ENCODE measurements at regions not wholly inside any gene's neighbourhood (a gene's known extent, or its start where the extent isn't known, plus 50 kb on each side); places are given as distances from the start of the nearest gene placed in this dataset.

DNA sequence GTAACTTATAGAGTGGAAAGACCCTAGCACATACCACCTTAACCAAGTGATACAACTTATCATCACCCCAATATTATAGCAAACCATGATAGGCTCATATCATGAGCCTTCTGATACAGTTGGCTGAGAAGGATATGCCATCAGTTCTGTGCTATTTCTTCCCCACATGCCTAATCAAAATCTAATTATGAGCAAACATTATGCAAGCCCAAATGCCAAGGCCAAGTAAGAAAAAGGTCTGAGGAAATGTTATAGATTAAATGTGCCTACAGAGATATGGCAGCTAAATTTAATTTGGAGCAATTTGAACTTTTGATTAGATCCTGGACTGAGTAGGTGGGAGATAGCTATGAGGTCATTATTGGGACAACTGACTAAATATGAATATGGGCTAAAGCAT, 225.9 kb upstream of the PMFBP1 start:
- TF ChIP-seq, protein P1, sequence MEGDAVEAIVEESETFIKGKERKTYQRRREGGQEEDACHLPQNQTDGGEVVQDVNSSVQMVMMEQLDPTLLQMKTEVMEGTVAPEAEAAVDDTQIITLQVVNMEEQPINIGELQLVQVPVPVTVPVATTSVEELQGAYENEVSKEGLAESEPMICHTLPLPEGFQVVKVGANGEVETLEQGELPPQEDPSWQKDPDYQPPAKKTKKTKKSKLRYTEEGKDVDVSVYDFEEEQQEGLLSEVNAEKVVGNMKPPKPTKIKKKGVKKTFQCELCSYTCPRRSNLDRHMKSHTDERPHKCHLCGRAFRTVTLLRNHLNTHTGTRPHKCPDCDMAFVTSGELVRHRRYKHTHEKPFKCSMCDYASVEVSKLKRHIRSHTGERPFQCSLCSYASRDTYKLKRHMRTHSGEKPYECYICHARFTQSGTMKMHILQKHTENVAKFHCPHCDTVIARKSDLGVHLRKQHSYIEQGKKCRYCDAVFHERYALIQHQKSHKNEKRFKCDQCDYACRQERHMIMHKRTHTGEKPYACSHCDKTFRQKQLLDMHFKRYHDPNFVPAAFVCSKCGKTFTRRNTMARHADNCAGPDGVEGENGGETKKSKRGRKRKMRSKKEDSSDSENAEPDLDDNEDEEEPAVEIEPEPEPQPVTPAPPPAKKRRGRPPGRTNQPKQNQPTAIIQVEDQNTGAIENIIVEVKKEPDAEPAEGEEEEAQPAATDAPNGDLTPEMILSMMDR (IDR thresholded peaks at IDR 0.05; ENCODE audit: insufficient read depth, low read length, poor library complexity, severe bottlenecking): no peak
- TF ChIP-seq EZH2phosphoT487 (conservative IDR thresholded peaks at IDR 0.05; ENCODE audit: low read length): no peak
